ENCODE measurements at regions not wholly inside any gene's neighbourhood (a gene's known extent, or its start where the extent isn't known, plus 50 kb on each side); places are given as distances from the start of the nearest gene placed in this dataset.

- no peak for TF ChIP-seq EZH2 (IDR thresholded peaks at IDR 0.05; ENCODE audit: borderline replicate concordance, insufficient read depth, low read depth, low read length, poor library complexity, severe bottlenecking)
- TF ChIP-seq, protein P1, sequence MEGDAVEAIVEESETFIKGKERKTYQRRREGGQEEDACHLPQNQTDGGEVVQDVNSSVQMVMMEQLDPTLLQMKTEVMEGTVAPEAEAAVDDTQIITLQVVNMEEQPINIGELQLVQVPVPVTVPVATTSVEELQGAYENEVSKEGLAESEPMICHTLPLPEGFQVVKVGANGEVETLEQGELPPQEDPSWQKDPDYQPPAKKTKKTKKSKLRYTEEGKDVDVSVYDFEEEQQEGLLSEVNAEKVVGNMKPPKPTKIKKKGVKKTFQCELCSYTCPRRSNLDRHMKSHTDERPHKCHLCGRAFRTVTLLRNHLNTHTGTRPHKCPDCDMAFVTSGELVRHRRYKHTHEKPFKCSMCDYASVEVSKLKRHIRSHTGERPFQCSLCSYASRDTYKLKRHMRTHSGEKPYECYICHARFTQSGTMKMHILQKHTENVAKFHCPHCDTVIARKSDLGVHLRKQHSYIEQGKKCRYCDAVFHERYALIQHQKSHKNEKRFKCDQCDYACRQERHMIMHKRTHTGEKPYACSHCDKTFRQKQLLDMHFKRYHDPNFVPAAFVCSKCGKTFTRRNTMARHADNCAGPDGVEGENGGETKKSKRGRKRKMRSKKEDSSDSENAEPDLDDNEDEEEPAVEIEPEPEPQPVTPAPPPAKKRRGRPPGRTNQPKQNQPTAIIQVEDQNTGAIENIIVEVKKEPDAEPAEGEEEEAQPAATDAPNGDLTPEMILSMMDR (IDR thresholded peaks at IDR 0.05): no peak
These were observed 101.3 kb upstream of the GUCY1A1 start for GRCh38 chr4:155565330-155565729.
